ENCODE measurements at regions not wholly inside any gene's neighbourhood (a gene's known extent, or its start where the extent isn't known, plus 50 kb on each side); places are given as distances from the start of the nearest gene placed in this dataset.
"Not testable (repeated sequence)": the region's sequence is repeated elsewhere in the genome, so short reads cannot be mapped to it uniquely, and the experiment has no call there.

- Histone ChIP-seq H3K27ac (peak overlapping the region; percentile 71 to 81), H3K9me3 (no peaks in the 10 kb centered on the region), H3K36me3 (no peaks in the 10 kb centered on the region), H3K4me3 (peak overlapping the region; percentile 50), H3K27me3 (no peaks in the 10 kb centered on the region), H3K4me1 (ENCODE audit: insufficient read depth) (peaks cover 5% of the 10 kb centered on the region)
- no peak for TF ChIP-seq POLR2A (IDR thresholded peaks at IDR 0.05)
- no peak for TF ChIP-seq CTCF (IDR thresholded peaks at IDR 0.05)
- TF ChIP-seq EP300 (IDR thresholded peaks at IDR 0.05), result no peak
- WGBS, 3 donors, result 15 to 29% (median 15%) methylated on average over 10 of the region's 10 CpGs
- no peak for DNase-seq
- intact Hi-C loops (cut with DNase I), result loop anchor here in 1 of 4 donors (10.0 kb wide), 1 partner anchor 257 kb away; no protein-coding TSS in a partner anchor
Observed at GRCh38 chr7:67301667-67302066, 305.0 kb downstream of the TYW1 start.

DNA sequence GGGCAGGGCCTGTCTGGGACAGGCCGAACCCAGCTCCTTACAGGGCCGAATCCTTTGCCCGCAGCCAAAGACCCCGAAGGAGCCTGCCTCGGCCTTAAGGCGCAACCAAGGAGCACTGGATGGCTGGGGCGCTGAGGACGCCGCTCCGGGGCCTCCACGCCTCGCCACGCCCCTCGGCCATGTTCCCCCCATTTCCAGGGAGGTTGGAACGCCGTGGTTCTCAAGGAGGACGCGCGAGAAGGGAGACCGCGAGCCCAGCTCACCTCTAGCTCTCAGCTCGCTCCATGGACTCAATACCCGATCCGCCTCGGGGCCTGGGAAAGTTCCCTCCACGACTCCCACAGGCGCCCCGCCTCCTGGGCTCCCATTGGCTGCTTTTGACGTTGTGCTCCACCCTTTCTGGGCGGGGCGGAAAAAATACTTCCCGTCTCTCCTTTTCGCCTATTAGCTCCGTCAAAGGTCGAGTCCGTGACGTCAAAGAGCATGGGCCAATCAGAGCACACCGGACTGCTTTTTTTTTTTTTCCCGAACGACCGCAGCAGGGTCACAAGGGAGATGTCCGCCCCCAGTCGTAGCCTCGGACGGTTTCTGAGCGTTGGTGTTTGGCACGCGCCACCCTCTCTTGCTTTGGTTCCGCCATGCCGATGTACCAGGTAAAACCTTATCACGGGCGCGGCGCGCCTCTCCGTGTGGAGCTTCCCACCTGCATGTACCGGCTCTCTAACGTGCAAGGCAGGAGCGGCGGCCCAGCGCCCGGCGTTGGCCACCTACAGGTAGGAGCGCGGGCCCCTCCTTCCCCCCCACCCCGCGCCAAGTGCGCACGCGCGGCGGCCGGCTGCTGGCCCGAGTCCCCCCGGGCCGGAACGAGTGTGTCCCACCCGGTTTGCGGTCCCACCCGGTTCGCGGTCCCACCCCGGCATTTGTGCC is 305.7 kb downstream of the TYW1 start:
- Histone ChIP-seq H3K9me3 (no peaks in the 10 kb centered on the region), H3K27ac (peak overlapping the region; percentile 71 to 93), H3K36me3 (no peaks in the 10 kb centered on the region), H3K4me1 (ENCODE audit: insufficient read depth) (peaks cover 5% of the 10 kb centered on the region), H3K4me3 (peak overlapping the region; percentile 78), H3K27me3 (no peaks in the 10 kb centered on the region)
- WGBS, 3 donors, result 0% methylated on average over 71 to 83 of the region's 83 CpGs
- intact Hi-C loops (cut with DNase I), result loop anchor here in 1 of 4 donors (10.0 kb wide), 1 partner anchor 258 kb away; no protein-coding TSS in a partner anchor
- DNase-seq, result peak; percentile 98 to 100 (median 99)
- TF ChIP-seq POLR2A (IDR thresholded peaks at IDR 0.05) (peak; percentile 65), EP300 (IDR thresholded peaks at IDR 0.05) (no peak), CTCF (IDR thresholded peaks at IDR 0.05) (peak; percentile 50 to 77 (median 69))

- H3K27me3 ChIP-seq; H3K4me3 ChIP-seq; H3K36me3 ChIP-seq; DNase-seq; H3K27ac ChIP-seq; H3K4me1 ChIP-seq (ENCODE audit: insufficient read depth); H3K9me3 ChIP-seq: not testable (repeated sequence)
- 88 to 95% (median 92%) methylated on average over 3 of the region's 3 CpGs for WGBS, 3 donors
- intact Hi-C loops (cut with DNase I), result loop anchor here in 1 of 4 donors (10.0 kb wide), 1 partner anchor 260 kb away; no protein-coding TSS in a partner anchor
Observed at GRCh38 chr7:67304846-67305245, 308.2 kb downstream of the TYW1 start.

DNA sequence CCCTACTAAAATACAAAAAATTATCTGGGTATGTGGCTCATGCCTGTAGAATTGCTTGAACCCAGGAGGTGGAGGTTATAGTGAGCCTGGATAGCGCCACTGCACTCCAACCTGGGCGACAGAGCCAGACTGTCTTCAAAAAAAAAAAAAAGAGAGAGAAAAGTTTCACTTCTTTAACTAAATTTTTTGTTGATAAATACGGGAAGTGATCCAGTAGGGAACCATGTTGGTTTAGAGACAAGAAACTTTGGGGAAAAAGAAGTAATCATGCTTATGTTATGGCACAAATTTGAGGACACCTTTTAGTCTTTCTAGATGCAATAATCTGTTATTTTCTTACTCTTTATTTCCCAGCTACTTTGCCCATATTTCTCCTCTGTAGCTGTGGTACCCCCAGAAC is 309.7 kb downstream of the TYW1 start:
- no peaks in the 10 kb centered on the region for H3K27me3 ChIP-seq
- no peak overlapping the region for H3K4me3 ChIP-seq
- no peaks in the 10 kb centered on the region for H3K9me3 ChIP-seq
- H3K4me1 ChIP-seq (ENCODE audit: insufficient read depth), result peaks cover 2% of the 10 kb centered on the region
- no peaks in the 10 kb centered on the region for H3K36me3 ChIP-seq
- WGBS, 3 donors, result 86 to 90% (median 86%) methylated on average over 3 of the region's 3 CpGs
- intact Hi-C loops (cut with DNase I), result loop anchor here in 1 of 4 donors (10.0 kb wide), 1 partner anchor 262 kb away; no protein-coding TSS in a partner anchor
- no peak overlapping the region for H3K27ac ChIP-seq
- TF ChIP-seq EP300 (IDR thresholded peaks at IDR 0.05), result no peak
- no peak for TF ChIP-seq POLR2A (IDR thresholded peaks at IDR 0.05)
- TF ChIP-seq CTCF (IDR thresholded peaks at IDR 0.05), result no peak
- DNase-seq, result no peak

All from ovary (tissue), 7 donors.